ENCODE measurements at regions not wholly inside any gene's neighbourhood (a gene's known extent, or its start where the extent isn't known, plus 50 kb on each side); places are given as distances from the start of the nearest gene placed in this dataset.
"Not testable (repeated sequence)": the region's sequence is repeated elsewhere in the genome, so short reads cannot be mapped to it uniquely, and the experiment has no call there.

DNA sequence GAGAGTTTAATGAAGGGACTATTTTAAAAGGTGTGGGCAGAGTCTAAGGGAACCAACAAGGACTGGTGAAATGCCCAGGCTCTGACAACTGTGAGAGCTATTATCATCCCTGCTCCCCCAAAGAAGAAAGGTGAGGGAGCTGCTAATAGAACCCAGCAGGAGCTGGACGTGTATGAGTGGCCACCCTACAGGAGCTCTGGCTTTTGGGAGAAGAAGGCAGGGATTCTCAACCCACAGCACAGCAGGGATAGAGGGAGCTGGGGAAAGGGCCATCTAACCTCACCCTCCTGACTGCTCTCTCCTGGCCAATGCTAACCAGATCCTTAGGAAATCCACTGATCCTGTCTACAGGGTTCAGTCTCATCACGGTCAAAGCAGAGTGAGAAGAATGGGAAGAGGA, 57.1 kb downstream of the GRIN2B start:
- DNase-seq (ENCODE audit: extremely low read depth, low read depth, low spot score), result no peak

DNA sequence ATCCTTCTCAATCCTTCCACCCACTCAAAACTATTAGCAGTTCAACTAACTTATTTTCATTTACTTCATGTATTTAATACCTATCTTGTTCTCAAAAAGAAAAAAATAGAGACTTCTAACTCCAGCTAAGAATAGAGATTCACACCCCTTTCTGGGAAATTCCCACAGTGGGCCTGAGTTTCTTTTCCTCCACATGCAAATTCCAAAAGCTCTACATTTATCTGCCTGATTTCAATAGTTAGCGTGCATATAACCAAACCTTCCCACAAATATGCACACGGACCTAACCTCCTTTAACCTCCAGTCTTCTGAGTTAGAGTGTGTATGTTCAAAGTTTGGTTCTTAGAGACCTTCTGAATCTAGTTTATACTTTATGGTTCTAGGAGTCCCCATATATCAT, 62.5 kb downstream of the GRIN2B start:
- no peak for DNase-seq (ENCODE audit: extremely low read depth, low read depth, low spot score)

DNA sequence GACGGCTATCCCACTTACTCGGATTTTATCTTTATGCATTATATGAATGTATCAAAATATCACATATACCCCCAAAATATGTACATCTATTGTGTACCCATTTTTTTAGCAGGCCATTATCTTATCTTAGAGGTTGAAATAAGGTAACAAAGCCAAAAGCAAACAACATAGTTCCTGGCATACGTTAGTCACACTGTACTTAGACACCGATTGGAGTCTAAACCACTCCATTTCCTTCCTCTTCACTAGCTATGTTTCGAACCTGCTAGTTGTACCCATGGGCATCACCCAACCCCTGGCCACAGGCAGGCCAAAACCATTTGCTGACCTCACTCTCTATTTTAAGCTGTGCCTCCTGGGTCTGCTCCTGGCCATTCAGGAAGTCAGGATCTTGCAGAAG, 66.3 kb downstream of the GRIN2B start:
- DNase-seq (ENCODE audit: extremely low read depth, low read depth, low spot score), result no peak

DNA sequence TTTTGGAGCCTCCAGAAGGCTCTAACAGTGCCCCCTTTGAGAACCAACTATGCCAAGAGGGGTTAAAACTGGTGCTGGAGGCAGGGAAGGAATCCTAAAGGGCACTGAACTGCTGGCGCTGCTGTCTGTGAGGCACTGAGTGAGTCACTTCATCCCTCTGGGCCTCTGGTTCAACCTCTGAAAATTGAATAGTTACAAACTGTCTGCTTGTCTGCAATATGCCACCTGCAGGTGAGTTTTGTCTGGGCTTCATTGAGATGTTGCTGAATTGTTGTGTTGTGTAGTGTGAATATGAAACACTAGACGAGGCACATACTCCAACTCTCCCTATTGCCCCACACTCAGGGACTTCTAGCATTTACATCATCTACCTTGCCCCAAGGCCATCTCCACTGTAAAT, 68.0 kb downstream of the GRIN2B start:
- DNase-seq (ENCODE audit: extremely low read depth, low read depth, low spot score), result no peak

DNA sequence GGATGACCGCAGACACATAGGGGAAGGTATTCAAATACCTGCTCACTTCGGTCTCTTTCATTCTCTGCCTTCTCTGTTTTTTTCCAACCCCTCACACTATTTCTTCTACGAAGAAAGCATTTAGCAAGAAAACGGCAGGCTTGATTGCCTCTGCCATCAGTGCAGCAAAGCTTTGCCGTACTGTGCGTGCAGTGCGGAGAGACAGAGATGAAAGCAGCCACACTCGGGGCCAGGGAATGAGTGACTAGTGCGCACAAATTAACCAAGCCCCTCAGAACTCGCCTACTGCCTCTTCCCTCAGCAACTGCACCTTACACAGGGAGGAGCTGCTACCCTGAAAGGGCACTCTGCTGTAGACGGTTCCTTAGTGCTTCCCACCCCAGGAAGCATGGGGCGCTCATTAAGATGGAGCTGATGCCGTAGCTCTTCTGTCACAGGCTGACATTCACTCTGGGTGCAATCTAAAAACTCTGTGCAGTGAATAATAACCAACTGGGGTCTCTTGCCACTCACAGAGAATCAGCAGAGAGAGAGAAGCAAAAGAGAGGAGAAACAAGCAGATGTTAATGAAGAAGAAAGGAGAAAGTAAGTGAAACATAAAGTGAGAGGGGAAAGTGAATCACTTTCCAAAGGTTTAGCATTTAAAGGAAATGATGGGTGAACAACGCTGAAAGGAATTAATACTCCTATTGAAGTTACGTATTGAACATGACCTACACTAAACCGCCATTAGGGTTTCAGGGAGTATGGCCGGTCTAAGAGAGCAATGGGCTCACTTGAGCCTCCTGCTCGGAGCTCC, 69.4 kb downstream of the GRIN2B start:
- DNase-seq (ENCODE audit: extremely low read depth, low read depth, low spot score), result no peak

DNA sequence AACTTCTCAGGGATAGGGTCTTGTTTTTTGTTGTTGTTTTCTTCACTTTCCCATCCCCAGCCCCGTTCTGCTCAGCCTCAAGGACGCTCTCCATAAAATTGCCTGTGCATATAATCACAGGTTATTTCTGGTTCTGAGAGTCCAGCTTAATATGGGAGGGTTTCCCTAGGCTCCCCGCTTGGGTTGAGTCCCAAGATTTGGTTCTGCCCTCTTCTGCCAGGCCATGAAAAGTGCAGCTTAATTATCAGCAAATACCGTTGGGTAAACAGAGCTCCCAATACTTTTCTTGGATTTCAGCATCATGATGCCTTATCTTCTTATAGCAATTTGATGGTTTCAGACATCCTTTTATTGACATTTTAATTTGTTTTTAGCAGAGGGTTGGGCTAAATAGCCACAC, 75.6 kb downstream of the GRIN2B start:
- DNase-seq (ENCODE audit: extremely low read depth, low read depth, low spot score), result no peak

DNA sequence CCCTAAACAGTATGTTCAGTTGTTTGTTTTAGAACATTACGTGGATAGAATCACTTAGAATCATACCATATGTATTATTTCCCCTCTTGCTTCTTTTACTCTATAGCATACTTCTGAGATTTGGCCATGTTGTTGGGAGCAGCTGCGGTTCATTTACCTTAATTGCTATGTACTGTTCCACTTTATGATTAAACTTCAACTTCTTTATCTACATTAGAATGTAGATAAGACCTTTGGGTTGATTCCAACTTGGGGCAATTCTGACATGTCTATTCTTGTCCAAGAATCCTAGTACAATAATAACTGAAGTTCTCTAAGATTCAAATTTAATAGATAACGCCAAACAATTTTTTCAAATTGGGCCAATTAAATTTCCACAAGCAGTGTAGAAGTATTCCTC, 80.7 kb downstream of the GRIN2B start:
- no peak for DNase-seq (ENCODE audit: extremely low read depth, low read depth, low spot score)

DNA sequence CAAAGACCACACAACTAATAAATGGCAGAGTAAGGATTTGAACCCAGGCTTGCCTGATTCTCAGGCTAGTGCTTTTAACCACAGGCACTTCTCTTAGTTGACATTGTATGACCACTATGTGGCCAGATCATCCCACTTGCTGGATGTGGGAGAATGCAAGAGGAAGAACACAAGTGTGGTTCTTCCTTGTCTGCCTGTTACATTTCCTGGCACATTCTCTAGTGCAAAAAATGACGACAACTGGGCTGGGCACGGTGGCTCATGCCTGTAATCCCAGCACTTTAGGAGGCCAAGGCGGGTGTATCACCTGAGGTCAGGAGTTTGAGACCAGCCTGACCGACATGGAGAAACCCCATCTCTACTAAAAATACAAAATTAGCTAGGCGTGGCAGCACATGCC, 83.0 kb downstream of the GRIN2B start:
- DNase-seq (ENCODE audit: extremely low read depth, low read depth, low spot score), result not testable (repeated sequence)

DNA sequence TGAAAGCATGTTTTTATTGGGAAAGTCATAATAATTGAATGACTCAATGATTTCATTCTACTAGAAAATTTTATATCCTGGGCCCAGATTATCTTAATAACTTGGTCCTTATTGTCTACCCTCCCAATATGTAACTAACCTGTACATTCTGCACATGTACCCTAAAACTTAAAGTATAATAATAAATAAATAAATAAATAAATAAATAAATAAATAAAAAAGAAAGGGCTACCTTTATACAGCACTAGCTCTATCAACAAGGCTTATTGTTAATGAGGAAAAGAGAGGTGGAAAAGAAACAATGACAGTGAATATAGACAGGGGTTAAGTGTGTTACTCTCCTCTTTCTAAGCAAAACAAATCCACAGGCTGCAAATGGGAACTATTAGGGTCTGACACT, 83.6 kb downstream of the GRIN2B start:
- no peak for DNase-seq (ENCODE audit: extremely low read depth, low read depth, low spot score)

DNA sequence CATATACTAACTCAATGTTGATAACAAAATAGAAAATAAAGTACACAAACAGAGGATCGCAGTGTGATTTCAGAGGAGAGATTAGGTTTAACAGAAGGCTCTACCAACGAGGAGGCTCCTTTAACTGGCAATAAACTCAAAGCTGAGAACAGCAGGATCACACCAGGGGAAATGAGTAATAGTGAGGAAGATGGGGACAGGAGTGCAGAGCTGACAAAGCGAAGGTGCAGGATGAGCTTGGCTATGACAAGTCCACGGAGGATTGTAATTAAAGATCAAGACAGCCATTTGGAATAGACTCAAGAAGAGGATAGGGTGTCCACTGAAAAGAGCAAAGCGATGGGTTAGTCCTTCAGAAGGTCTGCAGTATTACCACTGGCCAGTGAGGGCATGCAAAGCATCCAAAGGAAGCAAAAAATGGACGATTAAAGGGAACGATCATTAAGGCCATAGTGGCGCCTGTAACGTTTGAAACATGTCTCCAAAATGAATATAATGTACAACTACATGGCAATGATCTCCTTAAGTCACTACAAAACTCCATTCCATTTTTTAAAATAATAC, 85.3 kb downstream of the GRIN2B start:
- DNase-seq (ENCODE audit: extremely low read depth, low read depth, low spot score), result no peak

DNA sequence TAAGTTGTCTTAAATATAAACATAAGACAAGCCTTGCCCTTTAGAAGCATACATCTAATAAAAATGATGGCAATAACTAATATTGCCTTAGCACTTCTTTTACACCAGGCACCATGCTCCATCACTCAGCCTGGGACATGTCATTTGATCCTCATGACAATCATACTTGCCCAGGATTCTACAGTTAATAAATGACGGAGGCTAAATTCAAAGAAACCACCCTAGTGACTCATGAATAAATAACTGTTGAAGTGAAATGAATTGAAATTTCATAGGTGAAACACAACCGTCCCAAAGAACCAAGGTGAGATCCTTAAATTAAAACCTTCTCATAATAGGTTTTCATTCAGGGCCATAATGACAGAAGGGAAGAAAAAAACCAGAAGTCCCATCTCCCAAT, 89.5 kb downstream of the GRIN2B start:
- DNase-seq (ENCODE audit: extremely low read depth, low read depth, low spot score), result no peak

DNA sequence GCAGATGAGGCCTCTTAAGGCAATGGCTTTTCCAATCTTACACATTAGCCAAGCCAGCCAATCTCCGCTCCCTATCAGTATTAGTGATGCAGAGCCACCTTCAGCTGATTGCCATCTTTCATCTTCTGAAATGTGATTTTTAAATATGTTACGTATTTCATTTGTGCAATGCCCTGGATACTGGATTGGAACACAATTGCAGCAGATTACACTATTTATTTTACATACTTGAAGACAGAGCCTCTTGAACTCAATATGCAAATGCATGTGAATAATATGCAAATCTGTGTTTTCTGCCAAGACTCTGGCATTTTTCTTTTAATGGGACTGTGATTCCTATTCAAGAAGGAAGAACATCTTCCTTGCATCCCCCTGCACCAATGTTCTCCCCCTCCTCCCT, 90.5 kb downstream of the GRIN2B start:
- no peak for DNase-seq (ENCODE audit: extremely low read depth, low read depth, low spot score)

DNA sequence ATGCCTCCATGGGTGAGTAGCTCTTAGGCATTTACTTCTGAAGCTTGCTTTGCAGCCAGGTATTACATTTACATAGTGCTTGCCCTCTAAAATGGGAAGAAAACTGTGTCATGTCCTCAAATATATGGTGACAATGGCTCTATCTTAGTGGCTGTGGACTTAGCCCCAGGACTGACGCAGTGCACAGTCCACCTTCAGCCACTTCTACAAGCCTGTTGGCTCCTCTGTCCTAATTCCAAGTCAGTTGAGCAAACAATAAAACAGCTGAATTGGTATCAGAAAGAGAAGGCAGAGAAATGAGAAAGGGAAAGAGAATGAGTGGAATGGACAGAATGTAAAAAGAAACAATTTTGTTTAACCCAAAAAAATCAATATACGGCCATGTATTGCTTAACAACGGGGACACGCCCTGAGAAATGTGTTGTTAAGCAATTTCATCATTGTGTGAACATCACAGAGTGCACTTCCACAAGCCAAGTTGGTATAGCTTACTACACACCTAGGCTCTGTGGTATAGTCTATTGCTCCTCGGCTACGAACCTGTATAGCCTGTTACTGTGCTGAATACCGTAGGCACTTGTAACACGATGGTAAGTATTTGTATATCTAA, 93.5 kb downstream of the GRIN2B start:
- DNase-seq (ENCODE audit: extremely low read depth, low read depth, low spot score), result no peak

DNA sequence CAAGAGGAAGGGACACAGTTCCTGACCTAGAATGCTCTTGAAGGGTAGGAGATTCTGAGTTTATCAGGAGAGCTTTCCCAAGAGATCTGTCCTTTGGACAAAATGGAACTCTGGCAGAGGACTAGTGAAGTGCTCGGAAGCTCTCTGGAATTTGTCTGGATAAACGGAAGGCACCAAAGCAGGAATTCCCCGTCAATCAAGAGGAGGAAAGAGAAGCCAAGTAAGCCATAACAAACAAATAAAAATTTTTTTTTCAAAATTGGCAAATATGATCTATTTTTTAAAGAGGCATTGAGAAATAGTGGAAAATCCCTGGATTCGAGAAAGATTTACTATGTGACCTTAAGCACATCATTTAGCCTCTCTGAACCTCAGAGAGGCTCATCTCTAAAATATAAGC, 99.2 kb downstream of the GRIN2B start:
- no peak for DNase-seq (ENCODE audit: extremely low read depth, low read depth, low spot score)

DNA sequence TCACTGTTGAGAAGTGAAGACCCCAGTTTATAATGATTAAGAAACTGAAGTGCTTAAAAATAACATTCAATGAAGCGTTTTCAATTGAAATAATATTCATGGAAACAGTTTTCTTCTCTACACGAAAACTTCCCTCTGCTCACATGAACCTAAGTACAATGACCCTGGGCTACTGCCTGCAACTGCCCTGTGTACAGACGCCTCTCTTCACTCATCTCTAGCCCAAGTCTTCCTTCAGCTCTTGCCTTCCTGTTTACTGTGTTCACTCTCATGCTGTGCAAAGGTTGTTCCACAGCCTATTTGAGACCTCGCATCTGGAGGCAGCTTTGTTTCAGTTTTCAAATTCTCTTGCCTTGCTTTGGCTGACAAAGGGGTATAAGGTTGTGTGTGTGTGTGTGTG, 100.8 kb downstream of the GRIN2B start:
- DNase-seq (ENCODE audit: extremely low read depth, low read depth, low spot score), result no peak

DNA sequence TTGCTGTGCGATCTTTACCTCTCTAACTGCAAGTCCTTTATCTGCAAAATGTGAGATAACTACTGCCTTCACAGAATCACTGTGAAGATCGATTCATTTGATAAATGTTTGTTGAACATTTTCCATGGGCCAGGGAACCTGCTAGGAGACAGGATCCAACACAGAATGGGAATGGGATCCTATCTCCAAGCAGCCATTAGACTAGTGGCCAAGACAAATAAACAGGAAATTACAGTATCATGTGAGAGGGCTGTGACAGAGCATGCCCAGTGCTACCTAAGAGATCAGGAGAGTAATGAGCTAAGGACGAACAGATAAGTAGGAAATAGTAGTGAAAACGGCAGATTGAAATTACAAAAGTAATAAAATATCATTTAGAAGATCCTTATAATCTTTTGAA, 105.7 kb downstream of the GRIN2B start:
- DNase-seq (ENCODE audit: extremely low read depth, low read depth, low spot score), result no peak

DNA sequence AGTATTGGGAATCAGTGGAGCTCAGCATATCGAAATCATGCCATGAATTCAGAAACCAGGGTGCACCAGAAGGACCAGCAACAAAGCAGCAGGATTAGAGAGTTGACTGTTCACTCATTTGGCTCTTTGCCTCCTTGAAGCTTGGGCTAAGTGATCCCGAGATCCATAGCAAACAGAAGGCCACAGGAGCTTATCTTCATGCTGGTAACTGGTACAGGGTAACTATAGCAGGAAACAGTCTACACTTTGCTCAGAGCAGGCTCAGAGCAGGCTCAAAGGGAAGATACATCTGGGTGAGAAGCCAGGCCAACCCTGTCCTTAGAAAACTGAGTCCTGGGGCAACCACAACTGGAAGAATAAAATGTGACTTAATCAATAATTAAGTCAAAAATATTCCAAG, 111.1 kb downstream of the GRIN2B start:
- DNase-seq (ENCODE audit: extremely low read depth, low read depth, low spot score), result no peak

DNA sequence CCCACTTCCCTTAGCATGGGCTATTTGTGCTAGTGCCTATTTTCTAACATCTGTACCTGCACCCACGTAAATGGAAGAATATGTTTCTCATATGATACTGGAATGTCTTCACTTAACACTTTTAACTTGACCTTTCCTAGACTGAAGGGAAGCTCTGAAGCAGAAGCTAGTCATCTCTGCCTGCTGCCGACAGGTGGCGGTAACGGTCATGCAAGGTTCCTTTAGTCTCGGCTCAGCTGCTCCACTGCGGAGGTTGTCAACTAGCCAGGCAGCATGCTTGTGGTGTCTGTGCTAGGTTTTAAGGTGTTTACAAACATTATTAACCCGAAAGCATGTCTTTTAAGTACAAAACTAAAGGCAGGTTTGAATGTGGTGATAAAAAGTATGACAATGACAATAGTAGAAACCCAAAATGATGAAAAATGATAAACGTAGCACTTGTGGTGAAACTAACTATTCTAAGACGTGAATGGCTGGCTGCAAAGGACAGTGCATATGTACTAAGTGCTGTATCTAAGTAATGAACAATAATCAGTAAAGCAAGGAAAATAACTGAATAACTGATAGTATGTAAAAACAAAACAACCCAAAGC, 117.2 kb downstream of the GRIN2B start:
- peak; percentile 9 for DNase-seq (ENCODE audit: extremely low read depth, low read depth, low spot score)

DNA sequence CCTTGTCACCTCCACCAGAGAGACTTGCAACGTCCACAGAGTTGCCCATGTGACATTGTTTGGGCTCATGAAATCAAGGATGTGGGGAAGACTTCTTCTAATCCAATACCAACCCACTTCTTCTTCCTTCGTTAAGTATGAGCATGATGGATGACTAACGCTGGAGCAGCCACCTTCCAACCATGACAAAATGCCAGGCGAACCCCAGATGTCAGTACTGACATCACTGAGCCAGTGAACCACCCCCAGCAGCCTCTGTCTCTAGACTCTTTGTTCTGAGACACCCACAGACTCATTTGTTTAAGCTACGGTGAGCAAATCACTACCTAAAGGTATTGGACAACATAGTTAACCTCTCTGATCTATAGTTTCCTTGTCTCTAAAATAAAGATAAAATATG, 123.7 kb downstream of the GRIN2B start:
- no peak for DNase-seq (ENCODE audit: extremely low read depth, low read depth, low spot score)

DNA sequence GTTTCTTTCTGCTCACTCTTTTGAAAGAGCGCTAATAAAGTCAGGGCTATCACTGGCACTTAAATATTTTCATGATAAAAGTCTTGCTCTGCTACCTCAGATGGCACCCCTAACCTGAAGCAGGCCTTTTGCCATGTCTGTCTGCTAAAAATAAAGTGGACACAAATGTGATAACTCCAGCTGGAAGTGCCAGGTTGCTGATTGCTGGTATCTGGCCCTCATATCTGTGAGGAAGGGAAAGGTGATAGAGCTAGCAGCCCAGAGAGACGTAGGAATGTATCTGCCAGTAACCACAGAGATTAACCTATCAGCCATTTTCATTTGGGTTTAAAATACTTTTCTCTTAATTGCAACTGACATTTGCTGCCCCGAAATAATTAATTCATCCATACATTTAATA, 127.9 kb downstream of the GRIN2B start:
- DNase-seq (ENCODE audit: extremely low read depth, low read depth, low spot score), result no peak

DNA sequence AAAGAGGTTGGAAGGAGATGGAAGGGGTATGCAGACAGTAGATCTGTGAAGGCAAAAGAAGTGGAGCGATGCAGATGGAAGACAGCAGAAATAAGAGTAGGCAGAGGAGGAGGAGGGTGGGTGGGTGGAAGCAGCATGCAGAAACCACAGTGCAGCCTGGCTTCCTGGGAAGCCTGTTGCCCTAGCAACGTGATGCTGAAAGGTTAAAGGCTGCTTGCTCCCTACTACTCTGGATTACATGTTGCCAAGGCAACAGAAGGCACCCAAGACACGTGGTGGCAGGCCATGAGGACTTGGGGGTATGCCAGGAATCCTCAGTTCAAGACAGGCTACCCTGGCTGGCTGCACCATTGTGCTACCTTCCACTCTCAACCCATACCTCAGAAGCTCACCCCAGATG, 129.6 kb downstream of the GRIN2B start:
- no peak for DNase-seq (ENCODE audit: extremely low read depth, low read depth, low spot score)

DNA sequence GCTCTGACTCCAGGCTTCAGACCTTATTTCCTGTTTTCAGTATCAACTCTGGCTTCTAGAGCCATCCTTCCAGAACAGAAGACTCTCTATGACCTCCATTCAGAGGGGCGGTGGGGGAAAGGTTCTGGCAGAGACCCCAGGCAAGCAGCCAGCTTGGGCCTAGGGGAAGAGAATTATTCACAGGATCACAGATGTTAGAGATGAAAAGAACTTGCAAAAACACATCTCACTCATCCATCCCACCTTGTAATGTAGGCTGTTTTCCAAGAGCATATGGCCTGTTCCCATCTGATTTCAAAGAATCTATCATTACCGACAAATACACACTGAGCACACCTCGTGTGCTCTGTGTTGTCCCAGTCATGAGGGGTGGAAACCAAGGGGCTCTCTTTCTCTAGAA, 131.9 kb downstream of the GRIN2B start:
- no peak for DNase-seq (ENCODE audit: extremely low read depth, low read depth, low spot score)
